WTC11 (cell line): ENCODE measurements at regions not wholly inside any gene's neighbourhood (a gene's known extent, or its start where the extent isn't known, plus 50 kb on each side); places are given as distances from the start of the nearest gene placed in this dataset.
A peak's percentile ranks its signal among the peaks of the same experiment; 100 is the strongest.

Source experiments
- ATAC-seq: fragments of 200-7000 bp; cut with Tn5 transposase; 2 replicates; pipeline ENCODE4 v1.10.0; 2021; ENCODE audit warnings: mild to moderate bottlenecking, moderate library complexity
- CTCF ChIA-PET: fragments of 300-600 bp; sonication (Branson Sonifier 250); formaldehyde crosslinking; loops from one replicate; lab custom pipeline; 2021; ENCODE audit warnings: antibody characterized with exemption; lab: Charles Lee
- POLR2A ChIA-PET: fragments of 350-600 bp; sonication (Branson Sonifier 250); formaldehyde crosslinking; loops from one replicate; lab custom pipeline; 2021; ENCODE audit warnings: antibody characterized with exemption; lab: Charles Lee
- DNase-seq: peaks from one replicate; pipeline ENCODE4 v3.0.0; 2021; ENCODE audit warnings: low spot score
- H3K27ac Mint-ChIP-seq: 2 replicates; pipeline ENCODE4 v1.8.0; 2021; ENCODE audit warnings: mixed read lengths
- H3K27me3 Mint-ChIP-seq: 2 replicates; pipeline ENCODE4 v1.8.0; 2021; ENCODE audit warnings: low read depth, mild to moderate bottlenecking, moderate library complexity, mixed read lengths
- H3K36me3 Mint-ChIP-seq: 2 replicates; pipeline ENCODE4 v1.8.0; 2021; ENCODE audit warnings: mixed read lengths
- H3K4me1 Mint-ChIP-seq: 2 replicates; pipeline ENCODE4 v1.8.0; 2022; ENCODE audit warnings: mixed read lengths
- H3K4me3 Mint-ChIP-seq: 2 replicates; pipeline ENCODE4 v1.8.0; 2021; ENCODE audit warnings: mild to moderate bottlenecking, moderate library complexity, mixed read lengths
- H3K9me3 Mint-ChIP-seq: 2 replicates; pipeline ENCODE4 v1.8.0; 2021; ENCODE audit warnings: mixed read lengths
- AFF4 ChIP-seq: sonication (generic); formaldehyde crosslinking; IDR thresholded peaks from 2 replicates; pipeline ENCODE4 v1.8.1; 2023; ENCODE audit warnings: mild to moderate bottlenecking, missing genetic modification reagents, borderline replicate concordance
- CBFB ChIP-seq: sonication (generic); formaldehyde crosslinking; IDR thresholded peaks from 2 replicates; pipeline ENCODE4 v1.8.1; 2022; ENCODE audit warnings: mild to moderate bottlenecking, low read depth, missing genetic modification reagents
- CTCF ChIP-seq: fragments of 200-600 bp; IDR thresholded peaks from 2 replicates; pipeline ENCODE4 v1.8.0; 2022; ENCODE audit warnings: antibody characterized with exemption
- ELF4 ChIP-seq: sonication (generic); formaldehyde crosslinking; IDR thresholded peaks from 2 replicates; pipeline ENCODE4 v1.8.1; 2022; ENCODE audit warnings: low read depth, mild to moderate bottlenecking, moderate library complexity, missing genetic modification reagents
- GRHL2 ChIP-seq: fragments of 250-450 bp; sonication (Bioruptor Pico); IDR thresholded peaks from 2 replicates; pipeline ENCODE4 v1.8.0; 2022; ENCODE audit warnings: mild to moderate bottlenecking, moderate library complexity; ENCODE audit not compliant: insufficient replicate concordance, severe bottlenecking
- HMGA2 ChIP-seq: fragments of 250-450 bp; sonication (Bioruptor Pico); IDR thresholded peaks from 2 replicates; pipeline ENCODE4 v1.4.0; 2021; ENCODE audit warnings: mild to moderate bottlenecking, moderate library complexity
- NR2C2 ChIP-seq: sonication (generic); formaldehyde crosslinking; IDR thresholded peaks from 2 replicates; pipeline ENCODE4 v1.8.0; 2022; ENCODE audit warnings: mild to moderate bottlenecking, missing genetic modification reagents
- OVOL2 ChIP-seq: fragments of 250-450 bp; sonication (Bioruptor Pico); IDR thresholded peaks from 2 replicates; pipeline ENCODE4 v1.9.0; 2021; ENCODE audit warnings: mild to moderate bottlenecking, borderline replicate concordance
- PRRX2 ChIP-seq: fragments of 250-450 bp; sonication (Bioruptor Pico); IDR thresholded peaks from 2 replicates; pipeline ENCODE4 v1.8.0; 2021; ENCODE audit warnings: mild to moderate bottlenecking
- RORB ChIP-seq: fragments of 250-450 bp; sonication (Bioruptor Pico); IDR thresholded peaks from 2 replicates; pipeline ENCODE4 v1.9.0; 2021; ENCODE audit warnings: mild to moderate bottlenecking
- STAT6 ChIP-seq: sonication (generic); formaldehyde crosslinking; conservative IDR thresholded peaks from 2 replicates; pipeline ENCODE4 v1.8.1; 2023; ENCODE audit warnings: mild to moderate bottlenecking, low read depth, missing genetic modification reagents, moderate library complexity
- ZNF121 ChIP-seq: sonication (generic); formaldehyde crosslinking; IDR thresholded peaks from 2 replicates; pipeline ENCODE4 v1.8.0; 2023; ENCODE audit warnings: missing genetic modification reagents
- ZNF532 ChIP-seq: fragments of 250-450 bp; sonication (Bioruptor Pico); IDR thresholded peaks from 2 replicates; pipeline ENCODE4 v1.9.0; 2021; ENCODE audit warnings: mild to moderate bottlenecking, borderline replicate concordance
- TF ChIP-seq, protein P1 (sequence below): sonication (generic); formaldehyde crosslinking; IDR thresholded peaks from 2 replicates; pipeline ENCODE4 v1.8.1; 2023; ENCODE audit warnings: mild to moderate bottlenecking, missing genetic modification reagents, moderate library complexity
- TF ChIP-seq, protein P2 (sequence below): fragments of 250-450 bp; sonication (Bioruptor Pico); IDR thresholded peaks from 2 replicates; pipeline ENCODE4 v1.9.0; 2021; ENCODE audit warnings: mild to moderate bottlenecking
- TF ChIP-seq, protein P3 (sequence below): sonication (generic); formaldehyde crosslinking; IDR thresholded peaks from 2 replicates; pipeline ENCODE4 v1.8.0; 2022; ENCODE audit warnings: mild to moderate bottlenecking, missing genetic modification reagents
- TF ChIP-seq, protein P4 (sequence below): sonication (generic); formaldehyde crosslinking; IDR thresholded peaks from 2 replicates; pipeline ENCODE4 v1.8.0; 2022; ENCODE audit warnings: mild to moderate bottlenecking, missing genetic modification reagents
- TF ChIP-seq, protein P5 (sequence below): sonication (generic); formaldehyde crosslinking; IDR thresholded peaks from 2 replicates; pipeline ENCODE4 v1.8.1; 2023; ENCODE audit warnings: mild to moderate bottlenecking, missing genetic modification reagents

- H3K27me3 Mint-ChIP-seq = no peaks in the 10 kb centered on the region
- TF ChIP-seq PRRX2 (CRISPR knock-in tag) = no peak
- no peak for TF ChIP-seq HMGA2 (CRISPR knock-in tag)
- TF ChIP-seq, protein P1, sequence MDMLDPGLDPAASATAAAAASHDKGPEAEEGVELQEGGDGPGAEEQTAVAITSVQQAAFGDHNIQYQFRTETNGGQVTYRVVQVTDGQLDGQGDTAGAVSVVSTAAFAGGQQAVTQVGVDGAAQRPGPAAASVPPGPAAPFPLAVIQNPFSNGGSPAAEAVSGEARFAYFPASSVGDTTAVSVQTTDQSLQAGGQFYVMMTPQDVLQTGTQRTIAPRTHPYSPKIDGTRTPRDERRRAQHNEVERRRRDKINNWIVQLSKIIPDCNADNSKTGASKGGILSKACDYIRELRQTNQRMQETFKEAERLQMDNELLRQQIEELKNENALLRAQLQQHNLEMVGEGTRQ (CRISPR knock-in tag) = no peak
- TF ChIP-seq, protein P2, sequence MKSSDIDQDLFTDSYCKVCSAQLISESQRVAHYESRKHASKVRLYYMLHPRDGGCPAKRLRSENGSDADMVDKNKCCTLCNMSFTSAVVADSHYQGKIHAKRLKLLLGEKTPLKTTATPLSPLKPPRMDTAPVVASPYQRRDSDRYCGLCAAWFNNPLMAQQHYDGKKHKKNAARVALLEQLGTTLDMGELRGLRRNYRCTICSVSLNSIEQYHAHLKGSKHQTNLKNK (CRISPR knock-in tag) = no peak
- TF ChIP-seq ELF4 = no peak
- no peak for TF ChIP-seq ZNF121
- no peak for TF ChIP-seq STAT6 (CRISPR knock-in tag)
- TF ChIP-seq, protein P3, sequence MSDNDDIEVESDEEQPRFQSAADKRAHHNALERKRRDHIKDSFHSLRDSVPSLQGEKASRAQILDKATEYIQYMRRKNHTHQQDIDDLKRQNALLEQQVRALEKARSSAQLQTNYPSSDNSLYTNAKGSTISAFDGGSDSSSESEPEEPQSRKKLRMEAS = no peak
- no peak for TF ChIP-seq GRHL2 (CRISPR knock-in tag)
- no peak for TF ChIP-seq CTCF
- no peak for TF ChIP-seq ZNF532 (CRISPR knock-in tag)
- TF ChIP-seq, protein P4, sequence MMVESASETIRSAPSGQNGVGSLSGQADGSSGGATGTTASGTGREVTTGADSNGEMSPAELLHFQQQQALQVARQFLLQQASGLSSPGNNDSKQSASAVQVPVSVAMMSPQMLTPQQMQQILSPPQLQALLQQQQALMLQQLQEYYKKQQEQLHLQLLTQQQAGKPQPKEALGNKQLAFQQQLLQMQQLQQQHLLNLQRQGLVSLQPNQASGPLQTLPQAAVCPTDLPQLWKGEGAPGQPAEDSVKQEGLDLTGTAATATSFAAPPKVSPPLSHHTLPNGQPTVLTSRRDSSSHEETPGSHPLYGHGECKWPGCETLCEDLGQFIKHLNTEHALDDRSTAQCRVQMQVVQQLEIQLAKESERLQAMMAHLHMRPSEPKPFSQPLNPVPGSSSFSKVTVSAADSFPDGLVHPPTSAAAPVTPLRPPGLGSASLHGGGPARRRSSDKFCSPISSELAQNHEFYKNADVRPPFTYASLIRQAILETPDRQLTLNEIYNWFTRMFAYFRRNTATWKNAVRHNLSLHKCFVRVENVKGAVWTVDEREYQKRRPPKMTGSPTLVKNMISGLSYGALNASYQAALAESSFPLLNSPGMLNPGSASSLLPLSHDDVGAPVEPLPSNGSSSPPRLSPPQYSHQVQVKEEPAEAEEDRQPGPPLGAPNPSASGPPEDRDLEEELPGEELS (CRISPR knock-in tag) = no peak
- TF ChIP-seq NR2C2 (CRISPR knock-in tag) = no peak
- no peak for TF ChIP-seq OVOL2 (CRISPR knock-in tag)
- TF ChIP-seq RORB (CRISPR knock-in tag) = no peak
- no peak for TF ChIP-seq CBFB (CRISPR knock-in tag)
- TF ChIP-seq AFF4 (CRISPR knock-in tag) = no peak
- TF ChIP-seq, protein P5, sequence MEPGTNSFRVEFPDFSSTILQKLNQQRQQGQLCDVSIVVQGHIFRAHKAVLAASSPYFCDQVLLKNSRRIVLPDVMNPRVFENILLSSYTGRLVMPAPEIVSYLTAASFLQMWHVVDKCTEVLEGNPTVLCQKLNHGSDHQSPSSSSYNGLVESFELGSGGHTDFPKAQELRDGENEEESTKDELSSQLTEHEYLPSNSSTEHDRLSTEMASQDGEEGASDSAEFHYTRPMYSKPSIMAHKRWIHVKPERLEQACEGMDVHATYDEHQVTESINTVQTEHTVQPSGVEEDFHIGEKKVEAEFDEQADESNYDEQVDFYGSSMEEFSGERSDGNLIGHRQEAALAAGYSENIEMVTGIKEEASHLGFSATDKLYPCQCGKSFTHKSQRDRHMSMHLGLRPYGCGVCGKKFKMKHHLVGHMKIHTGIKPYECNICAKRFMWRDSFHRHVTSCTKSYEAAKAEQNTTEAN = no peak
- TF ChIP-seq, all 79 proteins: peak for 0
- peak overlapping the region; percentile 5; the same call in 1 of the 2 replicates for H3K4me3 Mint-ChIP-seq
- DNase-seq (no peak), ATAC-seq (no peak)
- peaks cover 52% of the 10 kb centered on the region for H3K4me1 Mint-ChIP-seq
- POLR2A ChIA-PET = no interaction called here
- CTCF ChIA-PET = interaction anchor here (2.2 kb wide), 1 partner anchor 10 kb away, joined by 7 read pairs; no protein-coding TSS in a partner anchor
- 0 out of 2 replicates have a peak, but pooled peaks cover 7% of the 10 kb centered on the region for H3K9me3 Mint-ChIP-seq
- no peaks in the 10 kb centered on the region for H3K36me3 Mint-ChIP-seq
- peak overlapping the region; percentile 32 for H3K27ac Mint-ChIP-seq
These were observed 291.4 kb upstream of the ATP11B start for GRCh38 chr3:182501856-182502255.
